Karpas-422 (cell line): ENCODE measurements at regions not wholly inside any gene's neighbourhood (a gene's known extent, or its start where the extent isn't known, plus 50 kb on each side); places are given as distances from the start of the nearest gene placed in this dataset.

Experiments
- DNase-seq: peaks from one replicate; pipeline ENCODE4 v3.0.0-alpha.2; 2015
- H2AFZ ChIP-seq: fragments of 200-600 bp; sonication (generic); 2 replicates; pipeline ENCODE4 v1.6.1; 2014; ENCODE audit warnings: antibody characterized with exemption, low read length, mixed read lengths
- H3K27ac ChIP-seq: fragments of 200-600 bp; sonication (generic); 2 replicates; pipeline ENCODE4 v1.5.1; 2014; ENCODE audit warnings: mild to moderate bottlenecking, low read length, moderate library complexity
- H3K27me3 ChIP-seq: fragments of 200-600 bp; sonication (generic); 2 replicates; pipeline ENCODE4 v1.6.1; 2014; ENCODE audit warnings: low read length, mixed read lengths
- H3K36me3 ChIP-seq: fragments of 200-600 bp; sonication (generic); 2 replicates; pipeline ENCODE4 v1.6.1; 2014; ENCODE audit warnings: low read length, mixed read lengths; ENCODE audit not compliant: insufficient read depth
- H3K4me1 ChIP-seq: fragments of 200-600 bp; sonication (generic); 2 replicates; pipeline ENCODE4 v1.6.1; 2014; ENCODE audit warnings: mild to moderate bottlenecking, low read length, mixed read lengths
- H3K4me2 ChIP-seq: fragments of 200-600 bp; sonication (generic); 2 replicates; pipeline ENCODE4 v1.6.1; 2014; ENCODE audit warnings: low read length, low read depth, mild to moderate bottlenecking; ENCODE audit not compliant: poor library complexity, severe bottlenecking
- H3K4me3 ChIP-seq: fragments of 200-600 bp; sonication (generic); 2 replicates; pipeline ENCODE4 v1.5.1; 2014; ENCODE audit warnings: mild to moderate bottlenecking, antibody characterized with exemption, low read length, mixed read lengths
- H3K79me2 ChIP-seq: fragments of 200-600 bp; sonication (generic); 2 replicates; pipeline ENCODE4 v1.6.1; 2014; ENCODE audit warnings: mild to moderate bottlenecking, low read length, mixed read lengths
- H3K9ac ChIP-seq: fragments of 200-600 bp; sonication (generic); 2 replicates; pipeline ENCODE4 v1.6.0; 2014; ENCODE audit warnings: low read length
- H3K9me2 ChIP-seq: fragments of 200-600 bp; sonication (generic), shearing (Covaris generic); replicated peaks from 2 replicates; pipeline ENCODE4 v1.6.0; 2014; ENCODE audit warnings: mild to moderate bottlenecking, low read length, moderate library complexity; ENCODE audit not compliant: insufficient read depth
- H3K9me3 ChIP-seq: fragments of 300-700, 200-600 bp; sonication (generic); 2 replicates; pipeline ENCODE4 v1.6.1; 2014; ENCODE audit warnings: low read length, mixed read lengths
- H4K20me1 ChIP-seq: fragments of 200-600 bp; sonication (generic); 2 replicates; pipeline ENCODE4 v1.6.1; 2014; ENCODE audit warnings: mild to moderate bottlenecking, antibody characterized with exemption, low read length, low read depth; ENCODE audit not compliant: insufficient read depth

DNA sequence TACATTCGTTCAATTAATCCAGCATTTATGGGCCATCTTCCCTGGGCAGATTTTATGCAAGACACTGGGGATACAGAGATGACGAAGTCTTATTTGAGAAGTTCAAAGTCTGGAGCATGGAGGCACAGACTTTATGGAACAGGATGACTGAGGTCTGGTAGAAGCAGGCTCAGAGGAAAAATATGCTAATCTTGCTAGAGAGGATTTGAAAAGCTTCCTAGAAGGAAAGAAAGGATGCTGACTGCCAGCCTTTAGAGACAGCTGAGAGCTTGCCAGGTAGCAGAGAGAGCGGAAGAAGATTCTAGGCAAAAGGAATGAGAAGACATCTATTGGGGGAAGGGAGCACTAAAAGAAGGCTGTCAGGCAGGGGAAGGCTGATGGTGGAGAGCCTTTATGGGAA, 75.5 kb upstream of the ATP5PO start:
- Histone ChIP-seq H3K79me2 (no peaks in the 10 kb centered on the region), H3K9me2 (no peaks in the 10 kb centered on the region), H3K4me3 (no peak overlapping the region), H3K27me3 (no peaks in the 10 kb centered on the region), H3K4me1 (peaks cover 10% of the 10 kb centered on the region), H3K36me3 (no peaks in the 10 kb centered on the region), H3K27ac (no peak overlapping the region), H3K4me2 (no peak overlapping the region), H4K20me1 (no peaks in the 10 kb centered on the region), H3K9me3 (no peaks in the 10 kb centered on the region; the same call in 1 of the 2 replicates), H3K9ac (no peak overlapping the region), H2AFZ (no peak overlapping the region)
- DNase-seq: no peak

DNA sequence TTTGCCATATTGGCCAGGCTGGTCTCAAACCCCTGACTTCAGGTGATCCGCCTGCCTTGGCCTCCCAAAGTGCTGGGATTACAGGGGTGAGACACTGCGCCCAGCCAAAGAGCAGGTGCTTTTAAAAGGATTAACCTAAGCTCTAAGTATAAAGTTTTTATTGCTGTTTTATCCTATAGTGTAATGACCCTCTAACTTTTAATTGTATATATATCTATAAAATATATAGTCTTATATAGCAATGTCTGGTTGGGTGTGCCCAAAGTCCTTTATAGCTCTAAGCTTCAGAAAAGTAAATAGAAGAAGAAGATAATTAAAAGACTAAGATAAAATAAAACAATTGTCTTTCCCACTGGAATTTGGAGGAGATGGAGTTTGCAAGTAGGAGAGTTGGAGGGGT, 73.8 kb upstream of the ATP5PO start:
- DNase-seq: no peak
- Histone ChIP-seq H3K27me3 (no peaks in the 10 kb centered on the region), H3K4me1 (peaks cover 10% of the 10 kb centered on the region), H3K27ac (no peak overlapping the region), H3K9me3 (no peaks in the 10 kb centered on the region; the same call in 1 of the 2 replicates), H3K79me2 (no peaks in the 10 kb centered on the region), H3K36me3 (no peaks in the 10 kb centered on the region), H4K20me1 (no peaks in the 10 kb centered on the region), H3K9ac (no peak overlapping the region), H3K4me3 (no peak overlapping the region), H3K9me2 (no peaks in the 10 kb centered on the region), H3K4me2 (no peak overlapping the region), H2AFZ (no peak overlapping the region)

DNA sequence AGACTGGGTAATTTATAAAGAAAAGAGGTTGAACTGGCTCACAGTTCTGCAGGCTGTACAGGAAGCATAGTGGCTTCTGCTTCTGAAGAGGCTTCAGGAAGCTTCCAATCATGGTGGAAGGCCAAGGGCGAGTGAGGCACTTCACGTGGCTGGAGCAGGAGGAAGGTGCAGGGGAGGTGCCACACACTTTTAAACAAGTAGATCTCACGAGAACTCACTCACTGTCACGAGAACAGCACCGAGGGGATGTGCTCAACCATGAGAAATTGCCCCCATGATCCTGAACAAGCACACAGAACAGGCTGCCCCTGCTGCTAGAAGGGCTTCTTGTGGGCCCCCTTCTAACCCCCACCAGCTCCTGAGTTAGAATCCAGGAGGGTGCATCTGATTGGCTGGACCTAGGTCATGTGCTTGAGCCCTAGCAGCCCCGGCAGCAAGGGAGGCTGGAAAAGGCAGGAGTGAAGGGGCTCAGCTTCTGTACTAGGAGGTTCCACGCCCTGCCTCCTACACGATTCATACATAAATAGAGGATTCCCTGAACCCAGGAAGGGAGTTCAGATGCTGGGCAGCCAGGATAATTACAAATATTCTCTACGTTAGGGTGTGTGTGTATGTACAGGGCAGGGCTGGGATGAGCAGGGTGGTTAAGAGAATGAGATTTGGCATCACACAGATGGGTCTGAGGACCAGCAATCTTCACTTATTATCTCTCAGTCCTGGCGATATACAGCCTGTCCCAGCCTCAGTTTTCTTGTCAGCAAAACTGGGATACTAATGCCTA, 72.8 kb upstream of the ATP5PO start:
- DNase-seq: peak; percentile 44
- H3K4me2 ChIP-seq: peak overlapping the region; percentile 19
- H3K9me3 ChIP-seq: no peaks in the 10 kb centered on the region; the same call in 1 of the 2 replicates
- H3K27me3 ChIP-seq: no peaks in the 10 kb centered on the region
- H3K79me2 ChIP-seq: no peaks in the 10 kb centered on the region
- H3K9me2 ChIP-seq: no peaks in the 10 kb centered on the region
- no peaks in the 10 kb centered on the region for H3K36me3 ChIP-seq
- no peaks in the 10 kb centered on the region for H4K20me1 ChIP-seq
- H3K27ac ChIP-seq: no peak overlapping the region
- H2AFZ ChIP-seq: peak overlapping the region; percentile 21
- no peak overlapping the region for H3K4me3 ChIP-seq
- peaks cover 10% of the 10 kb centered on the region for H3K4me1 ChIP-seq
- H3K9ac ChIP-seq: no peak overlapping the region

DNA sequence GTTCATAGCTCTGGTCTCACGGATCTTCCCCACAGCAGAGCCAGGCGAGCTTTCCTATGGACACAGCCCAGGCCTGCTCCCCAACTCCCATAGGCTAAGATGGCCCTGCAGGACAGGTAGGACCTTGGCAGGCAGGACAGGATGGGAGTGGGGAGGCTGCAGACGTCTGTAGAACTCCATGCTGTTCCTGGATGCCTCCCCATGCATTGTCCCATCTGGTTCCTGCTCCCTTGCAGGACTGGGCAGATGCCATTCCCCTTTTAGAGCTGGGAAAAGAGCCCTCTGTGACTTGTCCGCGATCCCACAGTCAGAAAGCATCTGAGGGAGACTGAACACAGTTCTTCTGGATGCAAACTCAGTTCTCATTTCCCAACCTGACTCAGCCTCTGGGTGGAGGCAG, 71.9 kb upstream of the ATP5PO start:
- no peak overlapping the region for H3K27ac ChIP-seq
- DNase-seq: no peak
- H3K4me3 ChIP-seq: no peak overlapping the region
- no peaks in the 10 kb centered on the region for H3K79me2 ChIP-seq
- H3K36me3 ChIP-seq: no peaks in the 10 kb centered on the region
- no peak overlapping the region for H3K9ac ChIP-seq
- no peak overlapping the region for H2AFZ ChIP-seq
- no peaks in the 10 kb centered on the region for H3K27me3 ChIP-seq
- no peaks in the 10 kb centered on the region; the same call in 1 of the 2 replicates for H3K9me3 ChIP-seq
- no peak overlapping the region for H3K4me2 ChIP-seq
- H4K20me1 ChIP-seq: no peaks in the 10 kb centered on the region
- no peaks in the 10 kb centered on the region for H3K9me2 ChIP-seq
- H3K4me1 ChIP-seq: peaks cover 10% of the 10 kb centered on the region

DNA sequence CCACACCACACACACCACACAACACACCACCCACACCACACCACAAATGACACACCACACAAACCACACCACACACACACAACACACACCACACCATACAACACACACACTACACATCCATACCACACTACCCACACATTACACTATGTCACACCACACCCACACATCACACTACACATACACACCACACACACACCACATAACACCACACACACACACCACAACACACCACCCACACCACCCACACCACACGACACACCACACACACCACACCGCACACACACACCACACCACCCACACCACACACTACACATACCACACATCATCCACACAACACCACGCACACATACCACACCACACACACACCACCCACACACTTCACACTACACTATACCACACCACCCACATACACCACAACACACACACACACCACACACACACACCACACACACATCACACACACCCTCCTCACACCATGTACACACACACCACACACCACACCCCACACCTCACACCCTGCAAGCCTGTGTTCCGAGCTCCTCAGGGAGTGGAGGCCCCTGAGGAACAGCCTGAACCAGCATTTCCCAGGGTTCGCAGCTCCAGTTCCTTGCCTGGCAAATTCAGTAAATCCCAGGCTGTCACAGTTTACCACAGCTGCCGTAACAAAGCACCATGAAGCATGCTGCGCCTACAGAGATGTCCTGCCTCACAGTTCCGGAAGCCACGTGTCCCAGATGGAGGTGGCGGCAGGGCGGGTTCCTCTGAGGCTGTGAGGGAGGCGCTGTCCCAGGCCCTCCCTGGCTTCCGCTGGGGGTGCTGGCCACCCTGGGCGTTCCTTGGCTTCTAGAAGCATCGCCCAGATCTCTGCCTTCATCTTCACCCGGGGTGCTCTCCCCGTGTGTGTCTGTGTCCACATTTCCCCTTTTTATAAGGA, 69.8 kb upstream of the ATP5PO start:
- H3K9me2 ChIP-seq: no peaks in the 10 kb centered on the region
- H2AFZ ChIP-seq: no peak overlapping the region
- peaks cover 6% of the 10 kb centered on the region for H3K4me1 ChIP-seq
- DNase-seq: no peak
- H3K9me3 ChIP-seq: no peaks in the 10 kb centered on the region
- no peak overlapping the region for H3K9ac ChIP-seq
- no peak overlapping the region for H3K4me3 ChIP-seq
- no peaks in the 10 kb centered on the region for H3K79me2 ChIP-seq
- no peaks in the 10 kb centered on the region for H3K27me3 ChIP-seq
- no peaks in the 10 kb centered on the region for H3K36me3 ChIP-seq
- H3K27ac ChIP-seq: no peak overlapping the region
- H3K4me2 ChIP-seq: no peak overlapping the region
- no peaks in the 10 kb centered on the region for H4K20me1 ChIP-seq

DNA sequence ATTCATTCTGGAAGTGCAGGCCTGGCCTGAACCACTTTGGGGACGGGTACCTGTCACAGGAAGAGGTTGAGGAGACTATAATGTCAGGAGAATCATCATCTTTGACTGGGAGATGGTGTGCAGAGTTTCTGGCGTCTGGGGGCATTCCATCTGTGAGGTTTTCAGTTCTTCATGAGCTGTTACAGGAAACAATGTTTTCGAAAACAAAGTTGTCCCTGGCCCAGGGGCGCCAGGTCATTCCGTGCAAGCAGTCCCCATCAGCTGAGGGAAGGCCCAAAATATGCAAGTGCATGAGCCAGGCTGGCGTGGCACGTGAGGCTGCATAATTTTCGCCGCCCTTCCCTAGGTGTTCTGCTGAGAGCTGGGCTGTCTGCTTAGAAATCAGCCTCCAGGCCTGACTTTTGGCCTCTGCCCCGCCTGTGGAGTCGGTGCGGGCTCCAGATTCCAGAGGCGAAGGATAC, 68.4 kb upstream of the ATP5PO start:
- Histone ChIP-seq H3K27ac (no peak overlapping the region), H3K4me2 (no peak overlapping the region)

DNA sequence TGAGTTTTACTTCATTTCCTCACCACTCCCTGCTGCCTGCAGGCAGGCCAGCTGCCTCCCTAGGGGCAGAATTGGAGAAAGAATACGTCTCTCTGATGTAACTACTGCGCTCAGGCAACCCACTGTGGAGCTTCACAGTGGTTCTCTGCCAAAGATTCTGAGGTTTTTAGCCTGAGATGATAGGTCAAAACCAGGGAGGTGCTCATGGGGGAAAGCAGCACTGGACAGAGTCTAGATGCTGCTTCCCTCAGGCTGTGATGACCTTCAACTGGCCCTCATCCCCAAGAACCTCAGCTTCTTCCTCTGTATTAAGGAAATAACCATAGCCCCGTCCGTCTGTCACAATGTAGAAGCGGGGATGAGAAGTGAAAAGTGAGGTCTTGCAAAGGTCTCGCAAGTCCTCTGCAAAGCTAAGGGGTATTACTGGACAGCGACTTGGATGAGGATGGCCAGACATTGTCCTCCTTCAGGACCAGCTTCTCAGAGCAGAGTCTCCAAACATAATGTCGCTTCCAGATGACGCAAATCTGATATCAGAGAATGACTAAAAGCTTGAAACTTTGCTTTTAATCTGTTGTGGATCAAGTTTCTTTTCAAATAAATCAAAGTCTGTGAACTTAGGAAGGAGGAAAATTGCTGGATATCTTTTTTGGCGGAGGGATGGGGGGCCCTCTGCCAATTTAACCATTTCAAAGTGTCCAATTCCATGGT, 65.9 kb upstream of the ATP5PO start:
- Histone ChIP-seq H2AFZ (no peak overlapping the region), H4K20me1 (no peaks in the 10 kb centered on the region), H3K4me2 (no peak overlapping the region), H3K9ac (no peak overlapping the region), H3K27ac (no peak overlapping the region), H3K4me3 (no peak overlapping the region), H3K4me1 (peaks cover 11% of the 10 kb centered on the region), H3K27me3 (no peaks in the 10 kb centered on the region), H3K9me2 (no peaks in the 10 kb centered on the region), H3K79me2 (no peaks in the 10 kb centered on the region), H3K9me3 (no peaks in the 10 kb centered on the region), H3K36me3 (no peaks in the 10 kb centered on the region)
- no peak for DNase-seq

More for the DNA sequence above, 68.4 kb upstream of the ATP5PO start:
- Histone ChIP-seq H3K4me3 (no peak overlapping the region), H2AFZ (no peak overlapping the region), H3K9ac (no peak overlapping the region), H3K79me2 (no peaks in the 10 kb centered on the region), H4K20me1 (no peaks in the 10 kb centered on the region), H3K9me3 (no peaks in the 10 kb centered on the region), H3K9me2 (no peaks in the 10 kb centered on the region), H3K27me3 (no peaks in the 10 kb centered on the region), H3K4me1 (peaks cover 6% of the 10 kb centered on the region), H3K36me3 (no peaks in the 10 kb centered on the region)
- DNase-seq: no peak
